Tibial nerve (tissue), 4 donors: ENCODE measurements at regions not wholly inside any gene's neighbourhood (a gene's known extent, or its start where the extent isn't known, plus 50 kb on each side); places are given as distances from the start of the nearest gene placed in this dataset.

Experiments used
- DNase-seq, 2 donors: peaks; one replicate each; pipeline ENCODE4 v3.0.0-alpha.2; 2019; ENCODE audit warnings: low spot score in 2 of 2
- H3K27ac ChIP-seq, 4 donors: fragments of 200-600 bp; sonication (generic) in 3 of 4; one replicate each; pipeline ENCODE4 v1.5.1; 2017 to 2019; ENCODE audit warnings: mild to moderate bottlenecking in 1 of 4
- H3K27me3 ChIP-seq, 2 donors: fragments of 200-600 bp; sonication (generic) in 1 of 2; one replicate each; pipeline versions ENCODE4 v1.5.1 to v1.6.0; 2017 to 2019
- H3K36me3 ChIP-seq, 3 donors: fragments of 200-600 bp; sonication (generic); one replicate each; pipeline ENCODE4 v1.5.1; 2018 to 2019
- H3K4me1 ChIP-seq, 4 donors: fragments of 200-600 bp; sonication (generic) in 3 of 4; one replicate each; pipeline ENCODE4 v1.5.1; 2017 to 2019
- H3K4me3 ChIP-seq, 4 donors: fragments of 200-600 bp; sonication (generic) in 3 of 4; one replicate each; pipeline ENCODE4 v1.5.1; 2017 to 2019; ENCODE audit warnings: mild to moderate bottlenecking in 1 of 4, moderate library complexity in 1 of 4
- H3K9me3 ChIP-seq, 4 donors: fragments of 200-600 bp; sonication (generic) in 3 of 4; one replicate each; pipeline ENCODE4 v1.5.1; 2017 to 2019
- CTCF ChIP-seq, 5 experiments: fragments of 200-600 bp in 3 of 5; fragments of 450-650 bp in 2 of 5; sonication (generic) in 3 of 5; IDR thresholded peaks; one replicate each; pipeline ENCODE4 v1.5.1; 2016 to 2019; ENCODE audit warnings: antibody characterized with exemption in 5 of 5, mild to moderate bottlenecking in 3 of 5, moderate library complexity in 2 of 5
- EP300 ChIP-seq, 2 donors: sonication (generic); formaldehyde crosslinking; IDR thresholded peaks; one replicate each; pipeline ENCODE4 v1.6.1; 2017; ENCODE audit warnings: antibody characterized with exemption in 2 of 2, mild to moderate bottlenecking in 1 of 2
- POLR2A ChIP-seq, 2 donors: fragments of 450-650 bp; IDR thresholded peaks; one replicate each; pipeline ENCODE4 v1.6.1; 2017; ENCODE audit warnings: antibody characterized with exemption in 2 of 2, mild to moderate bottlenecking in 2 of 2, moderate library complexity in 2 of 2
- WGBS, 2 donors: methylation state at CpG; one replicate each; pipeline ENCODE4 v1.1.5; 2018; 5-methylcytosine and 5-hydroxymethylcytosine counted together

DNA sequence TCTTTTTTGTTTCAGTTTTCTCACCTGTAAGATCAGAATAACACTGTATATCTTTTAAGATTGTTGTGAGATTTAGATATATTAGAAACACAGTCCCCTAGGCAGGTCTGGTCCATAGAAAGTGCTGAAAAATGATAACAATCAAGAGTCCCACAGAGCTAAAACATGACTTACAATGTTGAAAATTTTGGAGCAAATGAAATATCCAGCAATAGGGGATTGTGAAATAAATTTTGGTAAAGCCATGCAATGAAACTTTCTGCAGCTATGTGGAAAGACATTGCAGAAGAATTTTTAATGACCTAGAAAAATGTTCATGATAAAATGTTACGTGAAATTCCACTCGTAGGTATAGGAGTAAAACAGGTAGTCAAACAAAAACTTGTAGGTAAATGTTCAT is 127.6 kb upstream of the SERPINE2 start:
- TF ChIP-seq CTCF (IDR thresholded peaks at IDR 0.05), result no peak
- TF ChIP-seq POLR2A (IDR thresholded peaks at IDR 0.05), result no peak
- TF ChIP-seq EP300 (IDR thresholded peaks at IDR 0.05), result no peak
- Histone ChIP-seq H3K9me3 (no peaks in the 10 kb centered on the region), H3K4me3 (no peak overlapping the region), H3K27ac (no peak overlapping the region), H3K27me3 (no peaks in the 10 kb centered on the region), H3K36me3 (no peaks in the 10 kb centered on the region), H3K4me1 (no peaks in the 10 kb centered on the region)
- 97 to 98% methylated on average over 2 of the region's 2 CpGs for WGBS, 2 donors
- DNase-seq, result no peak

- no peak for DNase-seq
- 44 to 53% methylated on average over 2 of the region's 2 CpGs for WGBS, 2 donors
- Histone ChIP-seq H3K27me3 (no peaks in the 10 kb centered on the region), H3K4me3 (no peak overlapping the region), H3K36me3 (no peaks in the 10 kb centered on the region), H3K27ac (no peak overlapping the region), H3K9me3 (no peaks in the 10 kb centered on the region), H3K4me1 (no peaks in the 10 kb centered on the region)
- TF ChIP-seq CTCF (IDR thresholded peaks at IDR 0.05) (no peak), EP300 (IDR thresholded peaks at IDR 0.05) (no peak), POLR2A (IDR thresholded peaks at IDR 0.05) (no peak)
Measured at GRCh38 chr2:224165901-224166319, 126.8 kb upstream of the SERPINE2 start.

- no peak overlapping the region for H3K4me3 ChIP-seq
- no peak for DNase-seq
- H3K36me3 ChIP-seq, result no peaks in the 10 kb centered on the region
- H3K27ac ChIP-seq, result no peak overlapping the region
- no peak for TF ChIP-seq CTCF (IDR thresholded peaks at IDR 0.05)
- no peak for TF ChIP-seq POLR2A (IDR thresholded peaks at IDR 0.05)
- TF ChIP-seq EP300 (IDR thresholded peaks at IDR 0.05), result no peak
- no peaks in the 10 kb centered on the region for H3K9me3 ChIP-seq
- no peaks in the 10 kb centered on the region for H3K4me1 ChIP-seq
- H3K27me3 ChIP-seq, result no peaks in the 10 kb centered on the region
- 66 to 71% methylated on average over 4 of the region's 4 CpGs for WGBS, 2 donors
Measured at GRCh38 chr2:224163566-224164307, 124.7 kb upstream of the SERPINE2 start.

DNA sequence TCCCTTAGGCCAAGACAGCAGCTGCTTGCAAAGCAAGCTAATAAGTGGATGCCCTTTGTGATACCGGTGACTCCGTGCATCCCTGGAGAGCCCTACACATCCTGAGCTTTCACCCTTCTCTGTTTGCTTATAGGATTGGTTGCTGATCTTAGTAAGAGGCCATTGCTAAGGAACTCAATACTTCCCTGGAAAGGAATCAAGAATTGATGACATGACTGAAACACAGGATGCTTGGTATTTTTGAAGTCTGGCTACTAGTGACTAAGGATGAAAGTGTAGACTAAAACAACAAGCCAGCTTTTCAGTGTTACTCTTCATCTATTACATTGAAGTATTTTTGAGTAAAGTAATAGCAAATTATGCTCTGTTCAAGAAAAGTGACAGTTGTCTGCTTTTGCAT is 123.0 kb upstream of the SERPINE2 start:
- Histone ChIP-seq H3K4me3 (no peak overlapping the region), H3K27ac (no peak overlapping the region), H3K36me3 (no peaks in the 10 kb centered on the region), H3K9me3 (no peaks in the 10 kb centered on the region), H3K27me3 (no peaks in the 10 kb centered on the region), H3K4me1 (no peaks in the 10 kb centered on the region)
- DNase-seq, result no peak
- no peak for TF ChIP-seq EP300 (IDR thresholded peaks at IDR 0.05)
- TF ChIP-seq POLR2A (IDR thresholded peaks at IDR 0.05), result no peak
- TF ChIP-seq CTCF (IDR thresholded peaks at IDR 0.05), result no peak
- 79 to 82% methylated on average over 2 of the region's 2 CpGs for WGBS, 2 donors

DNA sequence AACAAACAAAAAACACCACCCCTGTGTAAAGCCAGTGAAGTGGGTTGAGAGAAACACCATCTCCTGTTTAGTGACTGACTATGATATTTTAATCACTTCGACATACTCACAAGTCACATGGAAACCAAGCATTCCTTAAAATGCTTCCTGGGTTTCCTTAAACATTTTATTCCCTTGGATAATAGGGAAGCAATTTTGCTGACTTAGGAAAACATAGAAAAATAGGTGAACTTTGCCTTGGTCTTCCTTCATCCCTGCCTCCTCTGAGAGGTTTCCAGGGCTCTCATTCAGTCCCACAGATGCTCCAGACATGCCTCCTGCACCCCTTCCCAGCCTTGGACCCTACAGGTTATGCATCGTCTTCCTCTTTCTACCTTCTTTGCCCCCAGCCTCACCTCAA is 122.6 kb upstream of the SERPINE2 start:
- DNase-seq, result no peak
- no peak for TF ChIP-seq EP300 (IDR thresholded peaks at IDR 0.05)
- no peak for TF ChIP-seq CTCF (IDR thresholded peaks at IDR 0.05)
- TF ChIP-seq POLR2A (IDR thresholded peaks at IDR 0.05), result no peak
- no peaks in the 10 kb centered on the region for H3K36me3 ChIP-seq
- no peaks in the 10 kb centered on the region for H3K4me1 ChIP-seq
- WGBS, 2 donors, result 83 to 87% methylated on average over 2 of the region's 2 CpGs
- no peak overlapping the region for H3K4me3 ChIP-seq
- H3K27ac ChIP-seq, result no peak overlapping the region
- H3K27me3 ChIP-seq, result no peaks in the 10 kb centered on the region
- no peaks in the 10 kb centered on the region for H3K9me3 ChIP-seq
